ENCODE measurements at regions not wholly inside any gene's neighbourhood (a gene's known extent, or its start where the extent isn't known, plus 50 kb on each side); places are given as distances from the start of the nearest gene placed in this dataset.

GRCh38 chr2:150789376-150789905 lies 302.0 kb upstream of the RND3 start:
- TF ChIP-seq, protein P1, sequence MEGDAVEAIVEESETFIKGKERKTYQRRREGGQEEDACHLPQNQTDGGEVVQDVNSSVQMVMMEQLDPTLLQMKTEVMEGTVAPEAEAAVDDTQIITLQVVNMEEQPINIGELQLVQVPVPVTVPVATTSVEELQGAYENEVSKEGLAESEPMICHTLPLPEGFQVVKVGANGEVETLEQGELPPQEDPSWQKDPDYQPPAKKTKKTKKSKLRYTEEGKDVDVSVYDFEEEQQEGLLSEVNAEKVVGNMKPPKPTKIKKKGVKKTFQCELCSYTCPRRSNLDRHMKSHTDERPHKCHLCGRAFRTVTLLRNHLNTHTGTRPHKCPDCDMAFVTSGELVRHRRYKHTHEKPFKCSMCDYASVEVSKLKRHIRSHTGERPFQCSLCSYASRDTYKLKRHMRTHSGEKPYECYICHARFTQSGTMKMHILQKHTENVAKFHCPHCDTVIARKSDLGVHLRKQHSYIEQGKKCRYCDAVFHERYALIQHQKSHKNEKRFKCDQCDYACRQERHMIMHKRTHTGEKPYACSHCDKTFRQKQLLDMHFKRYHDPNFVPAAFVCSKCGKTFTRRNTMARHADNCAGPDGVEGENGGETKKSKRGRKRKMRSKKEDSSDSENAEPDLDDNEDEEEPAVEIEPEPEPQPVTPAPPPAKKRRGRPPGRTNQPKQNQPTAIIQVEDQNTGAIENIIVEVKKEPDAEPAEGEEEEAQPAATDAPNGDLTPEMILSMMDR (conservative IDR thresholded peaks at IDR 0.05; ENCODE audit: low read depth, low read length): no peak
- H3K4me3 ChIP-seq (ENCODE audit: low read depth, low read length): no peak overlapping the region
- no peak for DNase-seq (ENCODE audit: low read depth)

GRCh38 chr2:150788426-150789140 lies 301.1 kb upstream of the RND3 start:
- no peak overlapping the region for H3K4me3 ChIP-seq (ENCODE audit: low read depth, low read length)
- no peak for DNase-seq (ENCODE audit: low read depth)
- TF ChIP-seq, protein P1 (conservative IDR thresholded peaks at IDR 0.05; ENCODE audit: low read depth, low read length): no peak

DNA sequence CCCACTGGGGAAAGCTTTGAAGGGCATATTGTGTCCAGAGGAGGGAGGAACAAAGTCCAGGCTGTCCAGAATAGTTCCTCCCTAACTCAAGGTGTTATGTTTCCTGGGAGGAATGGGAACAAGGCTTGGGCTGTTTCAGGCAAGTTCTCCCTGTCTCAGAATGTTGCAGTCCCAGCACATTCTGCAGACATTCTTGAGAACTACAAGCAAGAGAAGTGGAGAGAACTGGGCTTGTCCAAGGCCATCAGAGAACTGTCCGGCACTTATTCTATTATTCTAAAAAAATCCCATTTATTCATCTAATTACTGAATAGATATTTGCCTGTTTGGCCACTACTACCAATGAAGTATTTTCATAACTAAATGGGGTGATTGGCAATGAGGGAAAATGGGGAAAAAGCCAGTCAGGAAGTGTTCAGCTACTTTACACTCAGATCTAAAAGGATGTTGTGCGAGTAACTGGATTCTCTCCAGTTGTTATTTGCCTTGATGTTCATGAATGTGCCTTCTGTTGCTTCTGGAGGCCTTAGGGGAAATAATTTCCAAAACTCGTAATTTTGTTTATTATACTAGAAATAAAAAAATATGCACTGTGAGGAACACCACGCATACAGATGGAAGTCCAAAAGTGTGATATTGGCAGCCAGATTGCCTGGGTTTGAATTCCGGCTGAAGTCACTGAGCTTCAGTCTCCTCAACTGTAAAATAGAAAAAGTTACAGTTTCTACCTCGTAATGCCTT lies 300.1 kb upstream of the RND3 start:
- DNase-seq (ENCODE audit: low read depth): no peak
- no peak overlapping the region for H3K4me3 ChIP-seq (ENCODE audit: low read depth, low read length)

DNA sequence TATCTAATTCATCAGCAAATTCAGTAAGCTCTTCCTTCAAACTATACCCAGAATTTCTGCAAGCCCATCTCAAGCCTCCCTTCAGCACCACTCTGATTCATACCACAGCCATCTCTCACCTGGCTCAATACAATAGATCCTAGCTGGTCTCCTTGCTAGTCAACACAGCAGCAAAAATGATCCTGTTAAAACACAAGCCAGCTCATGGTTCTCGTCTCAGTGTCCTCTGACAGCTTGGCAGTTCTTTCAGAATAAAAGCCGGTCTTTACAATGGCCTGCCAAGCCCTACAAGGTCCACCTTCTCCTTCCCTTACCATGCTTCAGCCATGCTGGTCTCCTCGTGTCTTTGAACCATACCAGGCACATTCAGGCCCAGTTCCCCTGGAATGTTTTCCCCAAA lies 296.9 kb upstream of the RND3 start:
- no peak for DNase-seq (ENCODE audit: low read depth)
- no peak overlapping the region for H3K4me3 ChIP-seq (ENCODE audit: low read depth, low read length)
- TF ChIP-seq, protein P1 (conservative IDR thresholded peaks at IDR 0.05; ENCODE audit: low read depth, low read length): no peak

More for the DNA sequence above, 300.1 kb upstream of the RND3 start:
- TF ChIP-seq, protein P1 (conservative IDR thresholded peaks at IDR 0.05; ENCODE audit: low read depth, low read length): no peak

- TF ChIP-seq, protein P1 (conservative IDR thresholded peaks at IDR 0.05; ENCODE audit: low read depth, low read length): no peak
- DNase-seq (ENCODE audit: low read depth): no peak
- no peak overlapping the region for H3K4me3 ChIP-seq (ENCODE audit: low read depth, low read length)
Measured at GRCh38 chr2:150783896-150784295, 296.4 kb upstream of the RND3 start.

DNA sequence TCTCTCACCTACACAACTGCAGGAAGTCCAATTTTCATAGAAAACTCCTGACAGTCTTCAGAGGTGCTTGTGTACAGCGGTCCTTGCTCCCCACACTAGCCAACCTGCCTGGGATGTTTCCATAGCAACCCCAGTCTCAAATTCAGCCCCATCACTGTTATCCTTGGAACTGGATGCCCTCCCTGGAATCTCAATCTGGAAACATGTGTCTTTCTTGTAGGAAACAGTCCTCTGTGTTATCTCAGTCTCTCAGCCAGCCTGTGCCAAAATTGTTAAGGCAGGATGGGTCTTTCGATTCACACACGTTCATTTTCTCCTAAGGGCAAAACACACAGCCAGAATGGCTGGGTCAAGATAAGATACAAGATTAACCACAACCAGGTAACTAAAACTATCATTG lies 295.5 kb upstream of the RND3 start:
- no peak for DNase-seq (ENCODE audit: low read depth)
- H3K4me3 ChIP-seq (ENCODE audit: low read depth, low read length): no peak overlapping the region
- TF ChIP-seq, protein P1 (conservative IDR thresholded peaks at IDR 0.05; ENCODE audit: low read depth, low read length): no peak
